Kidney epithelial cell (primary cell): ENCODE measurements at regions not wholly inside any gene's neighbourhood (a gene's known extent, or its start where the extent isn't known, plus 50 kb on each side); places are given as distances from the start of the nearest gene placed in this dataset.
A peak's percentile ranks its signal among the peaks of the same experiment; 100 is the strongest.
"Not testable (repeated sequence)": the region's sequence is repeated elsewhere in the genome, so short reads cannot be mapped to it uniquely, and the experiment has no call there.

ENCODE experiments used
- DNase-seq: peaks from one replicate; pipeline ENCODE4 v3.0.0-alpha.2; 2010; ENCODE audit warnings: low read depth
- H3K27me3 ChIP-seq: 2 replicates; pipeline ENCODE4 v1.6.0; 2011; ENCODE audit warnings: low read length; ENCODE audit not compliant: control insufficient read depth, insufficient read depth
- H3K36me3 ChIP-seq: 2 replicates; pipeline ENCODE4 v1.5.1; 2011; ENCODE audit warnings: low read length; ENCODE audit not compliant: control insufficient read depth, insufficient read depth
- H3K4me3 ChIP-seq: 2 replicates; pipeline ENCODE4 v1.5.1; 2011; ENCODE audit warnings: low read depth, mild to moderate bottlenecking, control low read depth, low read length

DNA sequence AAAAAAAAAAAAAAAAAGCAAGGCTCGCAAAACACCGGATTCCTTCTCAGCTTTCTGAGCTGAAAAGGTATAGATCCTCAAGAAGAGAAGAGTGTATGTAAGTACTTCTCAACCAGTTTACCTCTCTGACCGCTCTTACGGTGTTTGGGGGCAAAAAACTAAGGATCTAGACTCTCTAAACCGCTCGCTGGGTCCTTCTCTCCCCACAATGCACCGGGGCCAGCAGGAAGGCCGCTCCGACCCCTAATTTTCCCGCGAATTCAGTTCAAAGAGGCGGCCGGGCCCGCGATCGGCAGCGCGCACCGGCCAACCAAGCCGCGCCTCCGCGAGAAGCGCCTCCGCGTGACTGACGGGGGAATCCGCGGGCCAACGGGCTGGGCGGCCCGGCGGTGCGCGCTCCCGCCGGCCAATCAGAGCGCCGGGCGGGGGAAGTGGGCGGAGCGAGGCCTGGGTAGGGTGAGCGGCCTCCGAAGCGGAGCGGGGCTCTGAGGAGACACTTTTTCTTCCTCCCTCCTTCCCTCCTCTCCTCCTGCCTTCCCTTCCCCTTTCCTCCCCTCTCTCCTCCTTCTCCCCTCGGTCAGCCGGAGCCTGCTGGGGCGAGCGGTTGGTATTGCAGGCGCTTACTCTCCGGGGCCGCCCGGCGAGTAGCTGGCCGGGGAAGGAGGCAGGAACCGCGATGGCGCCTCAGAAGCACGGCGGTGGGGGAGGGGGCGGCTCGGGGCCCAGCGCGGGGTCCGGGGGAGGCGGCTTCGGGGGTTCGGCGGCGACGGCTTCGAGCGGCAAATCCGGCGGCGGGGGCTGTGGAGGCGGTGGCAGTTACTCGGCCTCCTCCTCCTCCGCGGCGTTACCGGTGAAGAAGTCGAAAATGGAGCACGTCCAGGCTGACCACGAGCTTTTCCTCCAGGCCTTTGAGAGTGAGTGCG is 93.0 kb downstream of the CRLF3 start:
- peak overlapping the region; percentile 87 for H3K4me3 ChIP-seq
- not testable (repeated sequence) for H3K36me3 ChIP-seq, H3K27me3 ChIP-seq
- DNase-seq: peak; percentile 16

DNA sequence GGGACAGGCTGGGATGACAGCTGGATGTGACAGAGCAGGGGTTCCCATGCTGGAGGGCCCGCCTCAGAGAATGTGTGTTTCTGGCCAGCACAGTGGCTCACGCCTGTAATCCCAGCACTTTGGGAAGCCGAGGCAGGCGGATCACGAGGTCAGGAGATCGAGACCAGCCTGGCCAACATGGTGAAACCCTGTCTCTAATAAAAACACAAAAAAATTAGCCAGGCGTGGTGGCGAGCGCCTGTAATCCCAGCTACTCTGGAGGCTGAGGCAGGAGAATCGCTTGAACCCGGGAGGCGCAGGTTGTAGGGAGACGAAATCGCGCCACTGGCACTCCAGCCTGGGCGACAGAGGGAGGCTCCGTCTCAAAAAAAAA is 93.7 kb downstream of the CRLF3 start:
- H3K36me3 ChIP-seq, DNase-seq, H3K27me3 ChIP-seq: not testable (repeated sequence)
- H3K4me3 ChIP-seq: peak overlapping the region; percentile 34

GRCh38 chr17:30730171-30730836 is 94.2 kb downstream of the CRLF3 start:
- DNase-seq, H3K27me3 ChIP-seq, H3K4me3 ChIP-seq, H3K36me3 ChIP-seq: not testable (repeated sequence)

DNA sequence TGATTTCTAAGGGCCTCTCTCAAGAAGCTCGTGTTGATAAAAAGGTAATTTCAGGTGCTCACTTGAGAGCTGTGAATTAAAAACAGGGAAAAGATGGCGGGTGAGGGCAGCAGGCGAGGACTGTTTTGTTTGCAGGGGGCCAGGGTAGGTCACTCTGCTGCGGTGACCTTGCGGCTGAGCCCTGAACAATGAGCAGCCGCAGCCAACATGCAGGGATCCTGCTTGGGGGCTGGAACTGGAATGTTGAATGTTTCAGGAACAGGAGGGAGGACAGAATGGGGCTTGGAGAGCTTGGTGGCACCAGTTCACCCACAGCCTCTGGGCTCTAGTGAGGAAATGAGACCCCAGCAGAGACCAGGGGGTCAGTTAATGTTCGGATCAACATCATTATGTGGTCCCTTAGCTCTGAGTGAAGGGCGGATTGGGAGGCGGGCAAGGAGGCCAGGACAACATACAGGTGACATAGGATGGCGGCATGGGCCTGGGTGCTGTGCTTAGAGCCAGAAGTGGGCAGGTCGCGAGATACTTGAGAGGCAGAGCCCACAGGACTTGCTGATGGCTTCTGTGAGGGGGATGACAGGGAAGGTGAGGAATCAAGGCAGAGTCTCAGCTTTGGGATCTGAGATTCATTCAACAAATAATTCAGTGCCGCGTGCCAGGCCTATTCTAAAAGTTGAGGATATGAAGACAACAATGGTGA is 94.9 kb downstream of the CRLF3 start:
- not testable (repeated sequence) for DNase-seq, H3K27me3 ChIP-seq, H3K36me3 ChIP-seq, H3K4me3 ChIP-seq

DNA sequence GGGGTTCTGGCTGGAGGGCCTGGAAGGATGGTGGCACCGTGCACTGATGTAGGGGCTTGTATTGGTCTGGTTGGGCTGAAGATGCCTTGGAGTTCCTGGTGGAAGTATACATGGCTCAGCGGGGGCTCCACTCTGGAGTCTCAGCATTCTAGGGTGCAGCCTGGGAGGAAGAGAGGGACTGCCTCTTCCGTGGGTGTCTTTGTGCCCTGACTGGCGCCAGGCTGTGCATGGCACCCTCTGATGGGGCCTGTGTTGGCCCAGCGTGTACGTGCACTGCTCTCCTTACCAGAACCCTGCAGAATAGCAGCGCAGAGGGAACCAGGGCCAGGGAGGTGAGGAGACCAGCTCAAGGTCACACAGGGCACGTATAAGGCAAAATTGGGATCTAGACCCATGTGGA is 97.0 kb downstream of the CRLF3 start:
- H3K4me3 ChIP-seq, H3K36me3 ChIP-seq, DNase-seq, H3K27me3 ChIP-seq: not testable (repeated sequence)

DNA sequence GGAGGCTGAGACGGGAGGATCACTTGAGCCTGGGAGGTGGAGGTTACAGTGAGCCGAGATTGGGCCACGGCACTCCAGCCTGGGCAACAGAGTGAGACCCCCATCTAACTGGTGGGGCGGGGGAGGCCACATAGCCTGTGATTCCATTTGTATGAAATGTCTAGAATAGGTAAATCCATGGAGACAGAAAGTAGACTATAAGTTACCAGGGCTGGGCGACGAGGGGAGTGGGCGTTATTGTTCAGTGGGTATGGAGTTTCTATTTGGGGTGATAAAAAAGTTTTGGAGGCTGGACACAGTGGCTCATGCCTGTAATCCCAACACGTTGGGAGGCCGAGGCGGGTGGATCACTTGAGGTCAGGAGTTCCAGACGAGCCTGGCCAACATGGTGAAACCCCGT is 97.8 kb downstream of the CRLF3 start:
- not testable (repeated sequence) for DNase-seq, H3K36me3 ChIP-seq, H3K27me3 ChIP-seq, H3K4me3 ChIP-seq

GRCh38 chr17:30726310-30726709 is 98.2 kb downstream of the CRLF3 start:
- H3K36me3 ChIP-seq, H3K4me3 ChIP-seq, DNase-seq, H3K27me3 ChIP-seq: not testable (repeated sequence)

GRCh38 chr17:30724034-30724650 is 100.3 kb downstream of the CRLF3 start:
- H3K4me3 ChIP-seq, H3K27me3 ChIP-seq, H3K36me3 ChIP-seq, DNase-seq: not testable (repeated sequence)

DNA sequence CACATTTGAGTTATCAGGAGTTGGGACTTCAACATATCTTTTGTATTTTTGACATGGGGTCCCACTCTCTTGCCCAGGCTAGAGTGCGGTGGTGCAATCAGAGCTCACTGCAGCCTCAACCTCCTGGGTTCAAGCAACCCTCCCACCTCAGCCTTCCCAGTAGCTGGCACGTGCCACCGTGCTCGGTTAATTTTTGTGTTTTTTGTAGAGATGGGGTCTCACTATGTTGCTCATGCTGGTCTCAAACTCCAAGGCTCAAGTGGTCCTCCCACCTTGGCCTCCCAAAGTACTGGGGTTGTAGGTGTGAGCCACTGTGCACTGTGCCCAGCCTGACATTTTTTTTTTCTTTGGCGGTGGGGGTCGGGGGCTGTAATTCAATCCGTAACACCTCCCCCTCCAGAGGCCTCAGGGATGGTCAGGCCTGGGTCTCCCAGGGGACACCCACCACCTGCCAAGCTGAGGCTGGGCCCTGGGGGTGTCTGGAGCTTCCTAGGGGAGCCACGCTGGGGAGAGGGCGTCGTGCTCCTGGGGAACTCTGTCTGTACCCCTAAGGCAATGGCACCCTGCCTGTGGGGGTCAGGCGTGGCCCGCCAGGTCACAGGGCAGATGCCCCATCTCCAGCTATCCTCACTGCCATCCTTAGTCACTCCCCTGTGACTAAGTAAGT is 102.2 kb downstream of the CRLF3 start:
- H3K36me3 ChIP-seq, DNase-seq, H3K27me3 ChIP-seq, H3K4me3 ChIP-seq: not testable (repeated sequence)

DNA sequence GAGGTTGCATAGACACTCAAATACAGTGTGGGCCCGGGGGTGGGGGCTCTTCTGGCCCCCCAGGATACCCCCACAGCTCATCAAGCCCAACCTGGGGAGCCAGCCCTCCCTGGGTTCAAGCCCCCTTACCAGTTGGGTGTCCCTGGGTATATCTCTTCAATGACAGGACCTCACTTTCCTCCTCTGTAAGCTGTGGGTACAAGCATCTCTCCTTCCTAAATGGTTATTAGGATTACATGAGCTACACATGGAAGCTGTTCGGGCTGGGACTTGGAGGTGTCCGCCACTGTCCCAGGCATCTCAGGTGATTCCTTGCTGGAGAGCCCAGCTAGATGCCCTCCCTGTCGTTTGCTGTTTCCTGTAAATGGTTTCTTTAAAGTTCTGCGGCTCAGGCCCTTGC is 103.5 kb downstream of the CRLF3 start:
- DNase-seq, H3K36me3 ChIP-seq, H3K4me3 ChIP-seq, H3K27me3 ChIP-seq: not testable (repeated sequence)
